HG02870 (cell line): ENCODE measurements at regions not wholly inside any gene's neighbourhood (a gene's known extent, or its start where the extent isn't known, plus 50 kb on each side); places are given as distances from the start of the nearest gene placed in this dataset.

Experiments used
- ATAC-seq: cut with Tn5 transposase; IDR thresholded peaks from one replicate; pipeline ENCODE4 v1.9.1; 2021; ENCODE audit warnings: mild to moderate bottlenecking, moderate library complexity; ENCODE audit not compliant: unreplicated experiment

DNA sequence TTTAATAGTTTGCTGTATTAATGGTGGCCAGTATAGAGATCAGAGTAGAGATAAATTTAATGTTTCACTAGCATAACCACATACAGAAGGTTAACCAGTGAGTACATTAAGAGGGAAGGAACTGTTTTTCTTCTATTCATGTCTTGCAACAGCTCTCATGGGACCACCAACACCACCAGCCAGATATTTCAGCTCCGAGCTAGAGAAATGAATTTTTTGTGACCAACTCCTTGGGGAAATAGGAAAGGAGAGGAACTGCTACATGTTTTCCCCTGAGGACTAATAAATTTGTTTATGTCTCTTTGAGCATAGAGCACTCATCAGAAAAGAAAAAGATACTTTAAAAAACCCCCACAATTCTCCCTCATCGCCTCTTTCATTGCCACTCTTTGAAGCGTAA, 247.5 kb downstream of the MBNL1 start:
- ATAC-seq = no peak

DNA sequence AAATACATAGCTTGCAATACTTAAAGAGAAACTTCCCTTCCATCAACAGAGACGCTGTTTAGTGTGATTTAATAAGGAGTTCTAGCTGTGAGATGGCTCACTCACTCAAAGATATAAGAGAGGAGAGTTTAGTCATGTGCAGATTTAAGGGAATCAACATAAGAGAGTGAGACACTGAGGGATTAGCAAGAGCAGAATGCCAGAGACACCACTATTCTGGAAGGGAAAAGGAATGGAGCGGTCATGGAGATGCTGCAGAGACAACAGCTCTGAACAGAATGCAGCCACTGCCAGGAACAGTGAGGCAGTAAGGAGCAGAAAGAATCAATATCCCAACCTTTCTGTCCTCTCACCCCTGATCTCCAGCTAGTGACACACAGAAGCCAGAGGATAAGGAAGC, 248.8 kb downstream of the MBNL1 start:
- ATAC-seq = no peak

DNA sequence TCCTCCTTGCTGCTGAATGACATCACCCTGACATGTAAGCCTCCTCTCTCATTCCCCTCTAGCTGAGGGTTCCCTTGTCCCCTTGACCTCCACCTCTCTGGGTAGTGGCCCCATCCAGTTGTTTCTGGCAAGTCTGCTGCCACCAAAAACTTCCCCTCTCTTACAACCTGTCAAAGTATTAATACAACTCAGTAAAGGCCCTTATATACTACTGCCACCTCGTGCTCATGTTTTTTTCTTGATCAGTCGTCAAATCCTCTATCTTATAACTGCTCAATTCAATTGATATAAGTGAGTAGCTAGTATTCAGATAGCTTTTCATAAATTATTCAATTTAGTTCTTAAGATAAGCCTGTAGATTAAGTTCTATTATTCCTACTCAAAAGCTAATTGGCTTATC, 249.6 kb downstream of the MBNL1 start:
- ATAC-seq = no peak

DNA sequence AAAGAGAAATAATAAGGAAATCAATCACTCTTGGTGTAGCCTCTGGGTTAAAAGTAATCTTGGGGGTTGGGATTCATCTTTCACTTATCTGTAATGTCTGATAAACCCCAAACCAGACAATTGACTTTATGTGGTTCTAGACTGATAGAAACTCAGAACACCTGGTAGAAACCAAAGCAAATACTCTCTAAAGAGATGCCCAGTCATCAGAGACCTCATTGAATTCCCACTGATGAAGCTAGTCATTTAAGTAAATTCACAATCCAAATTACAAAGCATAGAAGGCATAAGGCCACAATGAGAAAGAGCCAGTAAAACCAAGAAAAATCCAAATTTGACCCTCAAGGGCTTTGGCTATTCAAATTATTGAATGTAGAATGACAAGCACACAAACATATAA, 250.6 kb downstream of the MBNL1 start:
- peak; percentile 80 for ATAC-seq

DNA sequence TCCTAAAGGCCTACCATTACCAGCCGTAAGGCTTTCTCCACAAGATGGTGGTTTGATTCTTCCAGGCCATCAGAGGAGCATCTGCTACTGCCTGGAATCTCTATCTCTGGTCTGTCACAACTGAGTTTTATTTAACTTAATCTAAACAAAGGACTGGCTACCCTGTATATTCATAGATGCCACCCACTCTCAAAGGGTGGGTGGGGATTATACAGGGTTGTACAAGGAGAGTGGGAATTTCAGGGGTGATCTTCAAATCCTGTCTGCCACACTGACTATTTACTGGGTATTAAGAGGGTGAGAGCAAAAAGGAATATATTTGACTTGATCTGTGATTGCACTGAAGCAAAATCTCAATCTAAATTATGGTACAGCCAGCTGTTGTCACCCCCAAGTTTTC, 253.3 kb downstream of the MBNL1 start:
- no peak for ATAC-seq

DNA sequence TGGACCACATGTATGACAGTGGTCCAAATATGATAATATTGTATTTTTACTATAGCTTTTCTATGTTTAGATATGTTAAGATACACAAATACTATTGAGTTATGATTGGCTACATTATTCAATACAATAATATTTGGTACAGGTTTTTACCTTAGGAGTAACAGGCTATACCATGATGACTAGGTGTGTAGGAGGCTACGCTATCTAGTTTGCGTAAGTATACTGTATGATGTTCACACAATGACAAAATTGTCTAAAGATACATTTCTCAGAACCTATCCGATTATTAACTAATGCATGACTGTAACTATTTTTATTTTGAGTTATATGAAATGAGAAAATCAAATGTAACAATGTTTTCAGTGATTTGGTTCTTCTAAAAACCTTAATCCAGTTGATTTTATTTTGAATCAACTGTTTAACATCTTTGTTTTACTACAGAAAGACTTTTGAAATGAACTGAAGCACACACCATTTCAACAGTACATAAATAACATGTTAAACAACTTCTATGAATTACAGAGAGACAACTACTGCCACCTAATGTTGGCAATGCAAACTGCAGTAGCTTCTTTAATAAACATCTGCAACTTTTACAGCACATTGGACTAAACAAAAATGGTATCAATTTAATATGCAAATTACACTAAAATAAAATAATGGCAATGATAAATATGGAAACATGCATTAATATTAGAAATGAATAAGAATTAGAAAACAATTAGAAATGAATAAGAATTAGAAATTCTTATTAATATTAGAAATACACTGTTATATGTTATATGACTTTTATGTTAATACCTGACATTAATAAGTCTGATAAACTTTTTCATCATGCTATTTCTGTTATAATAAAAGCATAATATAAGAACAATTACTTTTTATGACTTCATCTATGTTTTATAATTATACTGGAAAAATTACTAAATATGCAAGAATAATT, 255.7 kb downstream of the MBNL1 start:
- ATAC-seq = no peak

DNA sequence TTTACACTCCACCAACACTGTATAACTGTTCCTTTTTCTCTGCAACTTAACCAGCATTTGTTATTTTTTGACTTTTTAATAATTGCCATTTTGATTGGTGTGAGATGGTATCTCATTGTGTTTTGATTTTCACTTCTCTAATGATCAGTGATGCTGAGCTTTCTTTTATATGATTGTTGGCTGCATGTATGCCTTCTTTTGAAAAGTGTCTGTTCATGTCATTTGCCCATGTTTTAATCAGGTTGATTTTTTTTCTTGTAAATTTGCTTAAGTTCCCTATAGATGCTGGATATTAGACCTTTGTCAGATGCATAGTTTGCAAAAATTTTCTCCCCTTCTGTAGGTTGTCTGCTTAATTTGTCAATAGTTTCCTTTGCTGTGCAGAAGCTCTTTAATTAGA, 263.0 kb downstream of the MBNL1 start:
- ATAC-seq = no peak

DNA sequence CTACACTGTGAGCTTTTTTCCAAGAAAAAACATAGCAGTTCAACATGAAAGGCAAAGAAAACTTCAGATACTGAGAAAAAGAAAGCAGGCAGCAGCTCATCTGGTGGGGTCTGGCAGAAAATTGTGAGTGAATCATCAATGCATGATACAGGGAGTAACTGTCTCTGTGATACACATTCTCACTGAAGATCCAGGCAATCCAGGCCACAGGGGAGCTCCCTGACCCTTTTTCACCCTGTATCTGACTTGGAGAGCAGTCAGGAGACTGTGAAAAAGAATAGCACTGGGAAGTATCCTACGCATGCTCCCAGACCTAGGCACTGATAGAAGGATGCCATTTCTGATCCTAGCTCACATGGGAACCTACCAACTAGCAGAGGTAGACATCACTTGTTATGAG, 269.8 kb downstream of the MBNL1 start:
- ATAC-seq = no peak

DNA sequence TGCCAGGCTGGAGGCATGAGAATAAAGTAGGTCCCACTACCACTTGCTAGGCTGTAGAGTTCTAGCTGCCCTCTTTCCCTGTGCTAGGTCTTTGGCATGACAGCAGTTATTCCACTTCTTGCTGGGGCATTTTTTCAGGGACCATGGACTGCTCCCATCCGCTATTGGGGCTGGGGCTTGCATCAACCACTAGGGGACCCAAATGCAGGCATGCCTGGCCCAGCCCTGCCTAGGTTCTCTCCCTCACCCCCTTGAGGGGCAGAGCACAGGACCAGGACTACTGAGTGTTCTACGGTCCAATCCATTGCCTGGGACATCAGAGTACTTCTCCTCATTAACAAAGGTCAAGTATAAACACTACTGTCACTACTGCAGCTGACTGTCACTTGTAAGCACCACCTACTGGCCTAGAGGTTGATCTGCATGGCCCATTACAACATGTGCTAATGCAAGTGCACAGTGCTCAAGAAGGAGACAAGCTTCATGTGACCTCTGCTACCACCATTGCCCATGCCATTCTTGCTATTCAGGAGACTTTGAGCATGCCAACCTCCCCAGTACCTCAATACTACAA, 270.5 kb downstream of the MBNL1 start:
- ATAC-seq = no peak

DNA sequence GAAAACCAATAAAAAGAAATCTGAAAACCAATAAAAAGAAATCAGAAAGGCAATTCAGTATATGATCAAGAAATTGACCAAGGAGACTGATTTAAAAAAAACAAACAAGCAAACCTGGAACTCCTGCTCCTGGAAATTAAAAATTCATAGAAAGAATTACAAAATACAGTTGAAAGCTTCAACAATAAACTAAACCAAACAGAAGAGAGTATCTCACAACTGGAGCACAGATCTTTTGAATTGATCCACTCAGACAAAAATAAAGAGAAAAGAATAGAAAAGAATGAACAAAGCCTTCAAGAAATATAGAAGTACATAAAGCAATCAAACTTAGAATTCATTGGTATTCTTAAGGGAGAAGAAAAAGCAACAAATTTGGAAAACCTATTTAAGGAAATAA, 271.4 kb downstream of the MBNL1 start:
- no peak for ATAC-seq

DNA sequence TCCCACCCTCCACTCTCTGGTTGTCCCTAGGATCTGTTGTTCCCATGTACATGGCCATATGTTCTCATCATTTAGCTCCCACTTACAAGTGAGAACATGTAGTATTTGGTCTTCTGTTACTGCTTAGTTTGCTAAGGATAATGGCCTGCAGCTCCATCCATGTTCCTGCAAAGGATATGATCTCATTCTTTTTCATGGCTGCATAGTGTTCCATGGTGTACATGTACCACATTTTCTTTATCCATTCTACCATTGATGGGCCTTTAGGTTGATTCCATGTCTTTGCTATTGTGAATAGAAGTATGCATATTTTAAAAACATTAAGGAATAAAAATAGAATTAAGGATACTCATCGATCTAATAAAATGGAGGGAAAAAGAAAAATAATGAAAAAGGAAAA, 278.4 kb downstream of the MBNL1 start:
- ATAC-seq = no peak

DNA sequence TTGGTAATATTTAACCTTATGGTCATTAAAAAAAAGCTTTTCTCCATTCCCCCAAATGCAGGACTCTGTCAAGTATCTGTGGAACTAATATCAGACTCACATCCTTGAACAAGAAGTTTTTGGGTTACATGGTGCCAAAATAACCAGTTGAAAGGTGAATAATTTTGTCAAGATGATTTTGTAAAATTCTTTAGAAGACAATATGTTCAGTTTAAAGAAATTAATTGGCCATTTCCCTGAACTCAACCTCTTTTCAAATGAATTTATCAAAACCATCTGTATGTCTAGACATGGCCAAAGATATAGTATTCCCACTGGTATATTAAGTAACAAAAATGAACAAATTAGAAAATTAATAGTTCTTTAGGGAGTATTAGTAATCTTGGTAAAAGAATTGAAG, 280.5 kb downstream of the MBNL1 start:
- ATAC-seq = no peak

DNA sequence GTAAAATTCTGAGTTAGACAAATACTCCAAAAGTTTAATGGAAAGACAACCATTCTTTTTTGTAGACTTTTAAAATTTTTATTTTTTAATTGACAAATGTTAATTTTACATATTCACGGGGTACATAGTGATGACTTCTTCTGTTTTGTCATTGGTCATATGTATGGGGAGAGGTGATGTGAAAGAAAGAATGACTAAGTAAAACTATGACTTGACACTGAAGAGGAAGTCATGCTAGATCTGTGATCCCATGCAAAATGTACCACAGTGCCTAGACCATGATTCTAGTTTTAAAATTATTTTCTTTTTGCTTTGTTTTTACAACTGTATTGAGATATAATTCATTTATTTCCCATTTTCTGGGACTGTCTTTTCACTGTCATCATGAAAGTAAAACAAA, 281.6 kb downstream of the MBNL1 start:
- ATAC-seq = no peak

DNA sequence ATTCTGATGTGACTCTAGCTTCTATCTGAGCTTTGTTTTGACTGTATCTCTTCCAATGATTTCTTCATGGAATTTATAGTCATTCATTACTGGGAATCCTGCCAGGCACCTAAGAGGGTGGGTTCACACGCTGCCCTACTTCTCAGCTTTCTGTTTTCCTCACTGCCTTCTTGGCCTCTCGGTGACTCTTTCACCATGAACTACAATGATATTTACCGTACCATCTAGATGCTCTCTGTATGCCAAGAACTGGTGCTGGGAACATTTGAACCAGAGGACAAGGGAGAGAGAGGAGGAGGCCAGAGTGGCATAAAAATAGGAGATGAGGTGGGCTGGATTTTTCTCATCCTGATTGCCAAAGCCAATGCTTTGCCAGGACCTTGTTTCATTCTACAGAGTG, 280.0 kb upstream of the P2RY1 start:
- no peak for ATAC-seq

DNA sequence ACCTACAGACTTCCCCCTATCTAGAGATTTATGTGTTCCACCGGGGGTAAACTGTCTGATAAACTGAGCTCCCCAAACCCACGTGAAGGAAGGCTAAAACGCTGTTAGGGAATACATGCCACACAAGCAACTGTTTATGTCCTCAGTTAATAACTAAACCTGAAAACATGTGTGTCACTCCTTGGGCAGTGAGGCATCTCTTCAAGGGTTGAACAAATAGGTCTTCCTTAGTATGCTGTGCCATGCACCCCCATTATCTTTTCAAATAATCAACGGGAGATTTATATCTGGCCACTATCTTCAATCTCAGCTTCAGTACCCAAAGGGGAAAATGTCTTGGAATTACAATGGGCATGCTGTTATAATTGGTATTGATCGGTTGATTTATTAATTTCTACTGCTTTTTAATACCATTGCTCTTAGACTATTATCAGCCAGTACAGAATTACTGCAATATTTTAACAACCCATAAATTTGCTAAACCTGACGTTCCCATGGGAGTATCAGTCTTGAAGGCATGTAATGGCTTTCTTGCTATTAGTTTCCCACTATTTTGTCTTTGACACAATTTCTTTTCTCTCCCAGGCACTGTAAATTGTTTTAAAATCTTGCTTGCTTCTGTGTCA, 279.2 kb upstream of the P2RY1 start:
- no peak for ATAC-seq

DNA sequence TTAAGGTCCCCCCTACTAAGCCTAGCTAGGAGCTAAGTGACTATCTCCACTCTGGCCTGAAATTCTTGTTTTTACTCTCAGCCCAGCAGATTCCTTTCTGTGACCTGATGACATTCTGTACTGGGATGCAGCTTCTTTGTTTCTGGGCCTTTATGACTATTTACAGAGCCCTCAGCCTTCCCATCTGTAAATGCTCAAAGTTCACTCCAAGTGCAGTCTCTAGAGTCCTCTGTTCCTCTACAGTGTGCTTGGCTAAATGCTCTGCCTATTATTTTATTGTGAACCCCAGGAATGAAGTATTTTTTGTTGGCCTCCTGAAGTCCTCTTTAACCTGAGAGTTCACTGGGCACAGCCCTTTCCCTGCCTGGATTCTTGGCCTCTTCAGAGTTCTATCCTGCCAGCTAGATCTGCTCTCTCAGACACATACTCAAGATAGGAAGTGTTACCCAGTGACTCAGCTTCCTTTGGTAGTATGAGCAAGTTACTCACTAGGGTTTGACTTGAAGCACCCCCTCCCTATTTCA, 278.1 kb upstream of the P2RY1 start:
- peak; percentile 79 for ATAC-seq

DNA sequence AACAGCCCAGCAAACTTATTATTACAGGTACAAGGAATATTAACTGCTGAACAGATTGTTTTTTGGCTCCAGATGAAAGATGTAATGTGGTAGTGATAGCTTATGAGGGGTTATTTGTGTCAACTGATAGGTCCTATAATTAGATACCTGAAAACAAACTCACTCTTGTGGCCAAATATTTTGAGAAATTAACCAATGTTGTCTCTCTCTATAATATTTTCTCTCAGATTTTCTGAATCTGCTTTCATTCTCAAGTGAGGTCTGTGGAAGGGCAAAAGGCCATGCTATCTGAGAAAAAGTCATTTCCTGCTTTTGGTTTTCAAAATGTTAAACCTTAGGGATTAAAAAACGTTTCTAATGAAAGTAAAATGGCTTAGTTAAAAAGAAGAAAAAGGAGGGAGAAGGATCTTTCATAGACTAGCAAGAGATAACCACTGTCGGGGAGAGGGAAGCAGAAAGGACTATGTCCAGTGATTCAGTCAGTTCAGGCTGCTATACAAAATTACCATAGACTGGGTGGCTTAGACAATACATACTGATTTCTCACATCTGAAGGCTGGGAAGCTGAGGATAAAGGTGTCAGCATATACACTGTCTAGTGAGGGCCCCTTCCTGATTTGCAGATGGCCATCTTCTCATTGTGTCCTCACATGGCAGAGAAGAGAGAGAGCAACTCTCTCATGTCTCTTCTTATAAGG, 277.5 kb upstream of the P2RY1 start:
- peak; percentile 43 for ATAC-seq

DNA sequence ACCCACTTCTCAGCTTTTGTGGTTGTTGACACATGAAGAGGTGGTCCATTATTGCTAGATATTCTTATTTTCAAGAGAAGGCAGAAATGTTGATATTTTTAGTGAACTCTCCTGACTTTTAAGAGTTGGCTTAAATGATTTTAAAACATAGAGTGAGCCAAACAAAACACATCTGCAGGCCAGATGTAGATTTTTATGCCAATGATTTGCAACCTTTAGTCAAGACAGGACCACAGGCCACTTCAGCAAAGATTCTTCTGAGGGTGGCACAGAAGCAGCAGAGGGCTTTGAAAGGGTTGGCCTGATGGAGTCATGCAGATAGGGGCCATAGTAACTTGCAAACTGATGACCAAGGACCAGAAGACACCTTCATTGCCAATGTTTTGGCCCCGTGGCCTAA, 276.5 kb upstream of the P2RY1 start:
- ATAC-seq = no peak

DNA sequence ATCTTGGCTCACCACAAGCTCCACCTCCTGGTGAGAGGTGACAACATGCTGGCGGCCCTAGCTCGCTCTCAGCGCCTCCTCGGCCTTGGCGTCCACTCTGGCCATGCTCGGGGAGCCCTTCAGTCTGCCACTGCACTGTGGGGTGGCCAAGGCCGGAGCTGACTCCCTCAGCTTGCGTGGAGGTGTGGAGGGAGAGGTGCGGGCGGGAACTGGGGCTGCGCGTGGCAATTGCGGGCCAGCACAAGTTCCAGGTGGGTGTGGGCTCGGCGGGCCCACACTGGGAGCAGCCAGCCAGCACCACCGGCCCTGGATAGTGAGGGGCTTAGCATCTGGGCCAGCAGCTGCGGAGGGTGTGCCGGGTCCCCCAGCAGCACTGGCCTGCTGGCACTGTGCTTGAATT, 275.7 kb upstream of the P2RY1 start:
- no peak for ATAC-seq

DNA sequence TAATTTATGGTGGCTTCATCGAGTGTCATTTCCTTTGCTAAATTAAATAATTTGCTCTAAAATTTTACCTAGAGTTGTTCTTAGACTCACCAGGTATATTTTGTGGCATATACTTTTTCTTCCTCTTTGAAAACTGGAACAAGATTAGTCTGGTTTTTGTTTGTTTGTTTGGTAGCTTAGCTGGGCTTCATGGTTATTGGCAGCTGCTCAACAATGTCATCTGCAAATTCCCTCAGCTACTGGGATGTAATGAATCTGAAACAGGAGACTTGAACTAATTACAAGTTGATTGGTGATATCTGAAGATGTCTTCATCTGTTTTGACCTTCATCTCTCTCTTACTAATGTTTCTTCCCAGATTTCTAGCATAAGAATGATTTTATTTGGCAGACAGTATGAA, 270.5 kb upstream of the P2RY1 start:
- ATAC-seq = no peak

DNA sequence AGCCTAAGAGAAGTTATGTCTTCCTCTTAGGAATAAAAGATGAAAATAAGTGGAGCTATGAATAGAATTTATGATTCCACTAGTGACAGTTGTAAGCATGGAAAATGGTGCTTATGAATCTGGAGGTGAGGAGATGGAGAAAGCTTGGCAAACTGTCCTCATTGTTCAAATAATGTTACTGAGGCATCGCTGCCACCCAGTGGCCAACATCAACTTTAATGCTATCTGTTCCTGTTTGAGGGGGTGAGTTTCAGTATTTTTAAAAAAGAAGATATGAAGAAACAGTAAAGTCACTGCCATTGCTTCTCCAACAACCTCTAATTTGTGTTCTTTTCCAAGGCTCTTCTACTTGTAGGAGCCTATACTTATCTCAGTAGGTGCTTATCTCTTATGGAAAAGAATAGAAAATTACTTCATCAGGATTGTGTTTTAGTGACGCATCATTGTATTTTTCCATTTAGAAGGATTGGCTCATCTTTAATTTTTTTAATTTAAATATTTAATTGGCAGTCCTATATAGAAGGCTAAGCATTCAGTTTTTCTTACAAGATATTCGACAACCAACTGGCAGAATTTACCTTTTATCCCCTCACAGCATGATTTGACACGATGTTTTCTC, 260.4 kb upstream of the P2RY1 start:
- ATAC-seq = peak; percentile 60
